ENCODE measurements at regions not wholly inside any gene's neighbourhood (a gene's known extent, or its start where the extent isn't known, plus 50 kb on each side); places are given as distances from the start of the nearest gene placed in this dataset.
"Not testable (repeated sequence)": the region's sequence is repeated elsewhere in the genome, so short reads cannot be mapped to it uniquely, and the experiment has no call there.

DNA sequence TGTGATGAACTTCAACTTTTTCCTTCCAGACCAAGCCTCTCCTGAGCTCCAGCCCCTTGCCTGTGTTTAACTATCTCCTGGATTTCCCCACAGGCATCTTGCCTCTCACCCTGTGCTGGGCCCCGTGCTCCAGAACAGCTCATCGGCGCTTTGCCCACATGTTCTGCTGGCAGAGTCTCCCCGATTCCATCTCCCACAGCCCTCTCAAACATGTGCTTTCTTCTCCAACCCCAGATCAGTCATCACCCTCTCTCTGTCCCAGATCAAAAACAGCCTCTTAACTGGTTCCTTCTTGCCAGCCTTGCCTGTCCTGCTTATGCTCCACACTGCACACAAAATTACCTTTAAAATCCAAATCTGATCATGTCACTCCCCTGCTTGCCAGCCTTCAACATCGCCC is 1959.3 kb downstream of the FOXD4L5 start:
- TF ChIP-seq SREBF2 (IDR thresholded peaks at IDR 0.05); ESRRA (IDR thresholded peaks at IDR 0.05; ENCODE audit: borderline replicate concordance, low read length); CTCF (IDR thresholded peaks at IDR 0.05); TP53 (CRISPR knock-in tag; IDR thresholded peaks at IDR 0.05); SMC3 (IDR thresholded peaks at IDR 0.05): not testable (repeated sequence)
- TF ChIP-seq, protein P1, sequence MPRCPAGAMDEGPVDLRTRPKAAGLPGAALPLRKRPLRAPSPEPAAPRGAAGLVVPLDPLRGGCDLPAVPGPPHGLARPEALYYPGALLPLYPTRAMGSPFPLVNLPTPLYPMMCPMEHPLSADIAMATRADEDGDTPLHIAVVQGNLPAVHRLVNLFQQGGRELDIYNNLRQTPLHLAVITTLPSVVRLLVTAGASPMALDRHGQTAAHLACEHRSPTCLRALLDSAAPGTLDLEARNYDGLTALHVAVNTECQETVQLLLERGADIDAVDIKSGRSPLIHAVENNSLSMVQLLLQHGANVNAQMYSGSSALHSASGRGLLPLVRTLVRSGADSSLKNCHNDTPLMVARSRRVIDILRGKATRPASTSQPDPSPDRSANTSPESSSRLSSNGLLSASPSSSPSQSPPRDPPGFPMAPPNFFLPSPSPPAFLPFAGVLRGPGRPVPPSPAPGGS (IDR thresholded peaks at IDR 0.05) = not testable (repeated sequence)
- TF ChIP-seq, protein P2, sequence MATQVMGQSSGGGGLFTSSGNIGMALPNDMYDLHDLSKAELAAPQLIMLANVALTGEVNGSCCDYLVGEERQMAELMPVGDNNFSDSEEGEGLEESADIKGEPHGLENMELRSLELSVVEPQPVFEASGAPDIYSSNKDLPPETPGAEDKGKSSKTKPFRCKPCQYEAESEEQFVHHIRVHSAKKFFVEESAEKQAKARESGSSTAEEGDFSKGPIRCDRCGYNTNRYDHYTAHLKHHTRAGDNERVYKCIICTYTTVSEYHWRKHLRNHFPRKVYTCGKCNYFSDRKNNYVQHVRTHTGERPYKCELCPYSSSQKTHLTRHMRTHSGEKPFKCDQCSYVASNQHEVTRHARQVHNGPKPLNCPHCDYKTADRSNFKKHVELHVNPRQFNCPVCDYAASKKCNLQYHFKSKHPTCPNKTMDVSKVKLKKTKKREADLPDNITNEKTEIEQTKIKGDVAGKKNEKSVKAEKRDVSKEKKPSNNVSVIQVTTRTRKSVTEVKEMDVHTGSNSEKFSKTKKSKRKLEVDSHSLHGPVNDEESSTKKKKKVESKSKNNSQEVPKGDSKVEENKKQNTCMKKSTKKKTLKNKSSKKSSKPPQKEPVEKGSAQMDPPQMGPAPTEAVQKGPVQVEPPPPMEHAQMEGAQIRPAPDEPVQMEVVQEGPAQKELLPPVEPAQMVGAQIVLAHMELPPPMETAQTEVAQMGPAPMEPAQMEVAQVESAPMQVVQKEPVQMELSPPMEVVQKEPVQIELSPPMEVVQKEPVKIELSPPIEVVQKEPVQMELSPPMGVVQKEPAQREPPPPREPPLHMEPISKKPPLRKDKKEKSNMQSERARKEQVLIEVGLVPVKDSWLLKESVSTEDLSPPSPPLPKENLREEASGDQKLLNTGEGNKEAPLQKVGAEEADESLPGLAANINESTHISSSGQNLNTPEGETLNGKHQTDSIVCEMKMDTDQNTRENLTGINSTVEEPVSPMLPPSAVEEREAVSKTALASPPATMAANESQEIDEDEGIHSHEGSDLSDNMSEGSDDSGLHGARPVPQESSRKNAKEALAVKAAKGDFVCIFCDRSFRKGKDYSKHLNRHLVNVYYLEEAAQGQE (IDR thresholded peaks at IDR 0.05) = not testable (repeated sequence)

Data from A549 (cell line).